Hepatocyte (in vitro differentiated cells): ENCODE measurements at regions not wholly inside any gene's neighbourhood (a gene's known extent, or its start where the extent isn't known, plus 50 kb on each side); places are given as distances from the start of the nearest gene placed in this dataset.

ENCODE experiments used
- EZH2phosphoT487 ChIP-seq: fragments of 200-600 bp; sonication (generic); IDR thresholded peaks from one replicate; pipeline ENCODE4 v1.6.1; 2018; ENCODE audit warnings: antibody characterized with exemption, mild to moderate bottlenecking, low read depth, moderate library complexity; ENCODE audit not compliant: unreplicated experiment, severe bottlenecking
- TF ChIP-seq, protein P1 (sequence below): fragments of 200-600 bp; sonication (generic); IDR thresholded peaks from 2 replicates; pipeline ENCODE4 v1.5.1; 2016; ENCODE audit warnings: antibody characterized with exemption, mild to moderate bottlenecking; ENCODE audit not compliant: poor library complexity

DNA sequence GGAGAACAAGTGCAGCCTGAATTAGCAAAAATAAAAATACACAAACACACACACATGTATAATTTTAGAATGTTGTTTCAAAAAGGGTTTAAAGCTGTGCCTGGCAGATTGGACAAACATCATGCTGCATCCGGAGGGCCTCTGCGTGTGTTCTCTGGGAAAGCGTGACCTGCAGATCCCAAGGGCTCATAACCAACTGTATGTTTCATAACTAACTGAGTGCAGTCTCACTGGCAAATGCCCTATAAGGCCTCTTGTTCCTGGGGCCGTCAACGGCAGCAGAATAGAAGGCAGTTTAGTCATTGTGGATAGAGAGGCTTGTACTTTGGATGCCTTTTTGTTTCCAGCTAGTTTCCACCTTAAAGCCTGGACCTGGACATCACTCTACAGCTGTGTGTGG is 243.8 kb upstream of the KIAA1217 start:
- TF ChIP-seq, protein P1, sequence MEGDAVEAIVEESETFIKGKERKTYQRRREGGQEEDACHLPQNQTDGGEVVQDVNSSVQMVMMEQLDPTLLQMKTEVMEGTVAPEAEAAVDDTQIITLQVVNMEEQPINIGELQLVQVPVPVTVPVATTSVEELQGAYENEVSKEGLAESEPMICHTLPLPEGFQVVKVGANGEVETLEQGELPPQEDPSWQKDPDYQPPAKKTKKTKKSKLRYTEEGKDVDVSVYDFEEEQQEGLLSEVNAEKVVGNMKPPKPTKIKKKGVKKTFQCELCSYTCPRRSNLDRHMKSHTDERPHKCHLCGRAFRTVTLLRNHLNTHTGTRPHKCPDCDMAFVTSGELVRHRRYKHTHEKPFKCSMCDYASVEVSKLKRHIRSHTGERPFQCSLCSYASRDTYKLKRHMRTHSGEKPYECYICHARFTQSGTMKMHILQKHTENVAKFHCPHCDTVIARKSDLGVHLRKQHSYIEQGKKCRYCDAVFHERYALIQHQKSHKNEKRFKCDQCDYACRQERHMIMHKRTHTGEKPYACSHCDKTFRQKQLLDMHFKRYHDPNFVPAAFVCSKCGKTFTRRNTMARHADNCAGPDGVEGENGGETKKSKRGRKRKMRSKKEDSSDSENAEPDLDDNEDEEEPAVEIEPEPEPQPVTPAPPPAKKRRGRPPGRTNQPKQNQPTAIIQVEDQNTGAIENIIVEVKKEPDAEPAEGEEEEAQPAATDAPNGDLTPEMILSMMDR: no peak
- TF ChIP-seq EZH2phosphoT487: no peak
